ENCODE measurements at regions not wholly inside any gene's neighbourhood (a gene's known extent, or its start where the extent isn't known, plus 50 kb on each side); places are given as distances from the start of the nearest gene placed in this dataset.

GRCh38 chr6:151738267-151738666, 69.2 kb upstream of the ESR1 start:
- CTCF ChIA-PET = no interaction called here
- no TSS peak for BruUV-seq (replicated peaks)

GRCh38 chr6:151738960-151739359, 68.5 kb upstream of the ESR1 start:
- H2AFZ ChIP-seq = no peak overlapping the region
- H3K4me1 ChIP-seq (replicated peaks; ENCODE audit: insufficient read depth) = no peaks in the 10 kb centered on the region
- ChIA-PET POLR2A (ENCODE audit: unreplicated experiment) (no interaction called here), CTCF (no interaction called here)
- no peaks in the 10 kb centered on the region for H4K20me1 ChIP-seq (ENCODE audit: insufficient read depth)
- no peaks in the 10 kb centered on the region for H3K79me2 ChIP-seq (ENCODE audit: low read depth)
- intact Hi-C loops (cut with micrococcal nuclease; ENCODE audit: unreplicated experiment) = no loop called here
- no peaks in the 10 kb centered on the region; the same call in 1 of the 2 replicates for H3K9me2 ChIP-seq (ENCODE audit: insufficient read depth)
- no peak overlapping the region for H3K4me3 ChIP-seq
- DNase-seq = no peak
- H3K9me3 ChIP-seq (ENCODE audit: insufficient read depth, low read depth) = no peaks in the 10 kb centered on the region
- H3K27ac ChIP-seq = no peak overlapping the region
- H3K36me3 ChIP-seq (ENCODE audit: low read depth) = no peaks in the 10 kb centered on the region
- BruUV-seq (replicated peaks) = no TSS peak
- no peaks in the 10 kb centered on the region for H3F3A ChIP-seq (ENCODE audit: insufficient read depth, low read depth)
- no peak overlapping the region for H3K4me2 ChIP-seq
- no peaks in the 10 kb centered on the region for H3K27me3 ChIP-seq (ENCODE audit: insufficient read depth, low read depth)
- TF ChIP-seq CTCF (conservative IDR thresholded peaks at IDR 0.05) (no peak), EZH2 (IDR thresholded peaks at IDR 0.05; ENCODE audit: low read depth) (no peak)

More at GRCh38 chr6:151738267-151738666, 69.2 kb upstream of the ESR1 start:
- H3K9me2 ChIP-seq (ENCODE audit: insufficient read depth) = no peaks in the 10 kb centered on the region; the same call in 1 of the 2 replicates
- H3K4me3 ChIP-seq = no peak overlapping the region
- H3K79me2 ChIP-seq (ENCODE audit: low read depth) = no peaks in the 10 kb centered on the region
- H3K27me3 ChIP-seq (ENCODE audit: insufficient read depth, low read depth) = no peaks in the 10 kb centered on the region
- no peak overlapping the region for H3K27ac ChIP-seq
- no peak for DNase-seq
- POLR2A ChIA-PET (ENCODE audit: unreplicated experiment) = no interaction called here
- TF ChIP-seq CTCF (conservative IDR thresholded peaks at IDR 0.05) = no peak
- no peak for TF ChIP-seq EZH2 (IDR thresholded peaks at IDR 0.05; ENCODE audit: low read depth)
- no peak overlapping the region for H2AFZ ChIP-seq
- H4K20me1 ChIP-seq (ENCODE audit: insufficient read depth) = no peaks in the 10 kb centered on the region
- no peaks in the 10 kb centered on the region for H3K36me3 ChIP-seq (ENCODE audit: low read depth)
- no peak overlapping the region for H3K4me2 ChIP-seq
- H3K4me1 ChIP-seq (replicated peaks; ENCODE audit: insufficient read depth) = no peaks in the 10 kb centered on the region
- no peaks in the 10 kb centered on the region for H3F3A ChIP-seq (ENCODE audit: insufficient read depth, low read depth)
- H3K9me3 ChIP-seq (ENCODE audit: insufficient read depth, low read depth) = no peaks in the 10 kb centered on the region
- intact Hi-C loops (cut with micrococcal nuclease; ENCODE audit: unreplicated experiment) = no loop called here

- ChIA-PET CTCF (no interaction called here), POLR2A (ENCODE audit: unreplicated experiment) (no interaction called here)
- no peak overlapping the region for H3K4me2 ChIP-seq
- BruUV-seq (replicated peaks) = no TSS peak
- no peak overlapping the region for H3K27ac ChIP-seq
- H2AFZ ChIP-seq = no peak overlapping the region
- TF ChIP-seq EZH2 (IDR thresholded peaks at IDR 0.05; ENCODE audit: low read depth) (no peak), CTCF (conservative IDR thresholded peaks at IDR 0.05) (no peak)
- intact Hi-C loops (cut with micrococcal nuclease; ENCODE audit: unreplicated experiment) = no loop called here
- no peaks in the 10 kb centered on the region for H3K79me2 ChIP-seq (ENCODE audit: low read depth)
- no peak overlapping the region for H3K4me3 ChIP-seq
- DNase-seq = no peak
- no peaks in the 10 kb centered on the region for H3K4me1 ChIP-seq (replicated peaks; ENCODE audit: insufficient read depth)
- no peaks in the 10 kb centered on the region for H3K9me2 ChIP-seq (ENCODE audit: insufficient read depth)
- H3K36me3 ChIP-seq (ENCODE audit: low read depth) = no peaks in the 10 kb centered on the region
- no peaks in the 10 kb centered on the region for H3K27me3 ChIP-seq (ENCODE audit: insufficient read depth, low read depth)
- no peaks in the 10 kb centered on the region for H4K20me1 ChIP-seq (ENCODE audit: insufficient read depth)
- no peaks in the 10 kb centered on the region for H3F3A ChIP-seq (ENCODE audit: insufficient read depth, low read depth)
- no peaks in the 10 kb centered on the region; the same call in 1 of the 2 replicates for H3K9me3 ChIP-seq (ENCODE audit: insufficient read depth, low read depth)
These were observed 66.7 kb upstream of the ESR1 start for GRCh38 chr6:151740820-151741219.

Data from PC-9 (cell line).